HTR-8/SVneo (cell line): ENCODE measurements at regions not wholly inside any gene's neighbourhood (a gene's known extent, or its start where the extent isn't known, plus 50 kb on each side); places are given as distances from the start of the nearest gene placed in this dataset.
"Not testable (repeated sequence)": the region's sequence is repeated elsewhere in the genome, so short reads cannot be mapped to it uniquely, and the experiment has no call there.

Experiments used
- DNase-seq: peaks from one replicate; pipeline ENCODE4 v3.0.0; 2011; ENCODE audit warnings: low spot score, mixed read lengths; ENCODE audit not compliant: insufficient read length
- FAIRE-seq: peaks from 2 replicates; lab custom pipeline; 2011; peaks lifted over from hg19 to GRCh38; lab: Jason Lieb, UNC

- FAIRE-seq (no peak), DNase-seq (no peak)
Measured at GRCh38 chr12:41706376-41706775, 438.3 kb downstream of the GXYLT1 start.

- FAIRE-seq (no peak), DNase-seq (no peak)
Measured at GRCh38 chr12:41701943-41702601, 442.6 kb downstream of the GXYLT1 start.

GRCh38 chr12:41700940-41701339 is 443.7 kb downstream of the GXYLT1 start:
- FAIRE-seq (no peak), DNase-seq (no peak)

- DNase-seq (no peak), FAIRE-seq (no peak)
Measured at GRCh38 chr12:41699658-41700057, 445.0 kb downstream of the GXYLT1 start.

- FAIRE-seq = no peak
- DNase-seq = no peak
Measured at GRCh38 chr12:41697161-41697560, 447.5 kb downstream of the GXYLT1 start.

GRCh38 chr12:41684997-41685396 is 459.7 kb downstream of the GXYLT1 start:
- DNase-seq = no peak

GRCh38 chr12:41683513-41684240 is 461.0 kb downstream of the GXYLT1 start:
- DNase-seq = no peak
- FAIRE-seq = no peak

More at GRCh38 chr12:41684997-41685396, 459.7 kb downstream of the GXYLT1 start:
- no peak for FAIRE-seq

GRCh38 chr12:41683023-41683422 is 461.7 kb downstream of the GXYLT1 start:
- DNase-seq = no peak
- no peak for FAIRE-seq

GRCh38 chr12:41681898-41682297 is 462.8 kb downstream of the GXYLT1 start:
- no peak for FAIRE-seq
- DNase-seq = no peak

GRCh38 chr12:41680155-41680554 is 464.5 kb downstream of the GXYLT1 start:
- DNase-seq (no peak), FAIRE-seq (no peak)

- DNase-seq (no peak), FAIRE-seq (no peak)
Measured at GRCh38 chr12:41663598-41664265, 475.6 kb downstream of the PDZRN4 start.

GRCh38 chr12:41661141-41661765 is 473.1 kb downstream of the PDZRN4 start:
- FAIRE-seq (no peak), DNase-seq (no peak)

- DNase-seq (no peak), FAIRE-seq (no peak)
Measured at GRCh38 chr12:41656454-41656853, 468.3 kb downstream of the PDZRN4 start.

- DNase-seq = no peak
- FAIRE-seq = no peak
Measured at GRCh38 chr12:41653386-41654326, 465.5 kb downstream of the PDZRN4 start.

GRCh38 chr12:41652981-41653380 is 464.9 kb downstream of the PDZRN4 start:
- DNase-seq = no peak
- FAIRE-seq = no peak

GRCh38 chr12:41645624-41646023 is 457.5 kb downstream of the PDZRN4 start:
- FAIRE-seq = no peak

GRCh38 chr12:41642808-41643207 is 454.7 kb downstream of the PDZRN4 start:
- not testable (repeated sequence) for FAIRE-seq, DNase-seq

More at GRCh38 chr12:41645624-41646023, 457.5 kb downstream of the PDZRN4 start:
- no peak for DNase-seq

GRCh38 chr12:41636653-41637052 is 448.5 kb downstream of the PDZRN4 start:
- no peak for FAIRE-seq
- no peak for DNase-seq

GRCh38 chr12:41635626-41636364 is 447.7 kb downstream of the PDZRN4 start:
- FAIRE-seq (no peak), DNase-seq (no peak)
